ENCODE measurements at regions not wholly inside any gene's neighbourhood (a gene's known extent, or its start where the extent isn't known, plus 50 kb on each side); places are given as distances from the start of the nearest gene placed in this dataset.

DNA sequence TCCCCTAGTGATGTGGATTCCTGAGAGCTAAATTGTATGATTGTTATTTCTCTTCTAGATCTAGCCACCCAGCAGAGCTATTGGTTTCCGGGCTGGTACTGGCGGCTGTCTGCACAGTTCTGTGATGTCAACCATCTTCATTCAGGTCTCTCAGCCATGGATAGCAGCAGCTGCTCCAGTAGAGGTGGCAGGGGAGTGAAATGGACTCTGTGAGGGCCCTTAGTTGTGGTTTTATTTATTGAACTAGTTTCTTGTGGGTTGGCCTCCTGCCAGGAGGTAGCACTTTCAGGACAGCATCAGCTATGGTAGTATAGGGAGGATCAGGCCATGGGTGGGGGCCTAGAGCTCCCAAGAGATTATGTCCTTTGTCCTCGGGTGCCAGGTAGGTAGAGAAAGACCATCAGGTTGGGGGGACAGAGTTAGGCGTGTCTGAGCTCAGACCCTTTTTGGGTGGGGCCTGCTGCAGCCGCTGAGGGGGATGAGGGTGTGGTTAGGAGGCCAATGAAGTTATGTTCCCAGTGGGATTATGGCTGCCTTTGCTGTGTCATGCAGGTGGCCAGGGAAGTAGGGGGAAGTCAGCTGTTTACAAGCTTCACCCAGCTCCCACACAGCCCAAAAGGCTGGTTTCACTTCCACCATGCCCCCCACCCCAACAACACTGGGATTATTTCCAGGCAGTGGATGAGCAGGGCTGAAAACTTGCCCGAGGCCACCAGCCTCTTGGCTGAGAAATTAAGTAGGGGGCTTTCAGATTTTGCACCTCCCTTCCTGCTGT, 55.1 kb upstream of the RGS4 start:
- no peak for DNase-seq (ENCODE audit: low read depth, low spot score)

GRCh38 chr1:163006051-163006834, 62.9 kb upstream of the RGS4 start:
- no peak for DNase-seq (ENCODE audit: low read depth, low spot score)

GRCh38 chr1:162997499-162998285, 71.5 kb upstream of the RGS4 start:
- no peak for DNase-seq (ENCODE audit: low read depth, low spot score)

- no peak for DNase-seq (ENCODE audit: low read depth, low spot score)
Observed at GRCh38 chr1:162996261-162996660, 72.9 kb upstream of the RGS4 start.

DNA sequence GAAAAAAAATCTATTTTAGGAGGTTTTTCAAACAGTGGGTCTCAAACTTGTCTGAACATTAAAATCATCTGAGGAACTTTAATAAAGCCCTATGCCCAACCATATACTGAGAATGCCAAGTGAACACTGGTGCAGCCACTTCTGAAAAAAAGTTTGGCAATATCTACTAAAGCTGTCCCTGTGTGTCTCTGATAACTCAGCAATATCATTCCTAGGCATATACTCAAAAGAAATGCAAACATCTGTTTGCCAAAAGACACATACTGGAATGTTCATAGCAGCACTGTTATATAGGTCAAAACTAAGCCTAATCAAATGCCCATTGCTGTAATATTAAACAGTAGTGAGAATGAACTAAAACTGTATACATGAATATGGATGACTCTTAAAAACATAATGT, 74.2 kb upstream of the RGS4 start:
- DNase-seq (ENCODE audit: low read depth, low spot score) = no peak

DNA sequence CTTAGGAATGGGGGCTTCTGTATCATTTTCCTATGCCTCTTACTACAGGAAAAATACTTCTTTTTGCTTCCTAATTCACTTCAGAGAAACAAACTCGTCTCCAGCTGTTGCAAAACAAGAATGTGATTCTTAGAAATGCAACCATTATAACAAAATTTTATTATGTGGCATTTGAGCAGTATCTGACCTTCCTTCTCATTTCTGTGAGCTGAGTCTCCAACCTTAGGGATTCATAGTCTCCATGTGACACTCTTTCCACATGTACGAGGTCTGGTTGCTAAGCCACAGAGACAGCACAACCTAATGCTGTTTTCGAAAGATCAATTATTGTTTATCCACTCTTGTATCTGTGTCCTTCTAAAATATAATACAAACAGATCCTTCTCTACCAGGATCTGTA, 75.3 kb upstream of the RGS4 start:
- DNase-seq (ENCODE audit: low read depth, low spot score) = no peak

- no peak for DNase-seq (ENCODE audit: low read depth, low spot score)
Observed at GRCh38 chr1:162992945-162993344, 76.2 kb upstream of the RGS4 start.

- DNase-seq (ENCODE audit: low read depth, low spot score) = no peak
Observed at GRCh38 chr1:162991444-162991843, 77.7 kb upstream of the RGS4 start.

DNA sequence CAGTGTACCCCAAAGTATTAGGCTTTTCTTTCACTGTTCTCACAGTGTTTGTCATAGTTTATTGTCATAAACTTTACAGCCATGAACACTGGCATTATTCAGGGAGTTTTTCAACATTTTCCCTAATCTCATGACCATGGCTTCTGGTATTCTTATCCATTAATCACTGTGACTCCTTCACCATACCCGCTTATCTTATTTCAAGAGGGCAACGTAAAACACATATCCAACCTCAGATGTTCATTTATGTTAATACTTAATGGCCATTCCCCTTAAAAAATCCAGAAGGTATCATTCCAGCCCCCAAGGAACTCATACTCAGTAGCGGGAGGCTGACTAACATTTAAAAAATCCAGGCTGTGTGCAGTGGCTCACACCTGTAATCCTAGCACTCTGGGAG, 78.5 kb upstream of the RGS4 start:
- DNase-seq (ENCODE audit: low read depth, low spot score) = no peak

- DNase-seq (ENCODE audit: low read depth, low spot score) = no peak
Observed at GRCh38 chr1:162988869-162989268, 80.3 kb upstream of the RGS4 start.

GRCh38 chr1:162987866-162988265, 81.3 kb upstream of the RGS4 start:
- no peak for DNase-seq (ENCODE audit: low read depth, low spot score)

DNA sequence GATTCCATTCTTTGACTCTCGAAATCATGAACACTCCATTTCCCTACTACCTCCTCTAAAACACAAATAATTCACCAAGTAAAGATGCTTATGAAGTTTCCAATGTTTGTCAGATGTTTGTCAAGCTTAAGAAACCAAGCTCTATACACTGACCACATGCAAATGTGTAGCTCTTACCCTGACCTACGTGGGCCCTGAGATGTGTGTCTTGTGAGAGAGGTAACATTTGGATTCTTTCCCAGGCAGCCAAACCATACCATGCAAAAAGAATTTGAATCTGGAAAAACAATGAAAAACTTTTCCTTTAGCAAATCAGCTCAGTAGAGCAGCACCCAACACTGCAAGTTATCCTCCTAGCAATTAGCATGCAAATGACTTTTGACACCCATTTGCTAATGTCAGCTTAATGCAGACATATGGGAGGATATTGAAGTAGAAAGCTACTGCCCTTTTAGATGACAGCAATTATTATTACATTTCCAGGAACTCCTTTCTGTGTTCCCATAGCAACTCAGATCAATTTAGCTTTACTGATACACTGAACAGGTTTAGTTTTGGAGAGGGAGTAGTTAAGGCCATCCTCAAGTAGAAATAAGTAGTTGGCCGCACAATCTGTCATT, 83.2 kb upstream of the RGS4 start:
- no peak for DNase-seq (ENCODE audit: low read depth, low spot score)

DNA sequence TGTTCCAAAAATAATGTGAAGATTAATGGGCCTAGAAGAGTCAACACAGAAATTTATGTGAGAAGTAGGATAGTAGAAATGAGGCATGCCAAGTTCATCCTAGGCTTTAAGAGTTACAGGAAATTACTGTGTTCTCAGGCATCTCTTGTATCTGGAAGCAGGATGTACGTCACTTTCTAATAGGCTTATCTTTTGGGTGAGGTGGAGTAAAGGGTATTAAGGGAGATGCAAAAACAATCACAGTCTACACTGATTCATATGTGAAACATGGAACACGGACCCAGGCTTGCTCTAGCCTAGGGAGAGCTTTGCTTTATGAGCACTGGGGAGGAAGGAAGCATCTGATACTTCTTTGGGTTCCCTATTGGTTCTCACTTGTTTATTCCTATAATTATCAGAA, 84.5 kb upstream of the RGS4 start:
- DNase-seq (ENCODE audit: low read depth, low spot score) = no peak

DNA sequence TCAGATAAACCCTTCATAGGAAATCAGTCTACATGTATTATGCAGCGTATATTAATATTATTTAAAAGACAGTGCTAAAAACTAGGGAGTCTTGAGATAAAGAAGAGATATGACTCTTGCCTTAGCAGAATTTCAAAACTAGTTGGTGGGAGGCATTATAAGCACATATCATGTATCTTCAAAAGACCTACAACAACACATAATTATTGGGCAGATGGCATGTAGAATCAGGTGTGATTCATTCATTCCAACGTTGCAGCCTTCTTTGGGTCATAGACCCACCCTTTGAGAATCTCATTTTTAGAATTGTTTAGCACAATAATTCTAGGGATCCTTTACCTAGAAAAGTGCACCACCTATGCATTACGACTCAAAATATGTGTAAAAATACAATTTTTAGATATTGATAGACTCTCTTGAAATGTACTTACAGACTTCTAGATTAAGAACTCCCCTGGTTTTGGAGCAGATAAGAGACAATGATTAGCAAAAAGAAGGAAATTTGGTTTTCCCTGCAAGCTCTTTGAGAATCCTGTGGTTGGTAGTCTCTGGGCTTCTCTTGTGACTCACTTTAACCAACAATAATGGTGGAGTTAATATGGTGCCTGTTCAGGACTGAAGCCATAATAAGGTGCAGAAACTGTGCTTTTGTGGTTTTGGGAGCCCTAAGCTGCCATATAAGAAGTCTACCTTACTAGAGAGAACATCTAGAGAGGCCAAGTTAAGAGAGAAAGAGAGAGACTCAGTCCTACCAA, 85.3 kb upstream of the RGS4 start:
- no peak for DNase-seq (ENCODE audit: low read depth, low spot score)

DNA sequence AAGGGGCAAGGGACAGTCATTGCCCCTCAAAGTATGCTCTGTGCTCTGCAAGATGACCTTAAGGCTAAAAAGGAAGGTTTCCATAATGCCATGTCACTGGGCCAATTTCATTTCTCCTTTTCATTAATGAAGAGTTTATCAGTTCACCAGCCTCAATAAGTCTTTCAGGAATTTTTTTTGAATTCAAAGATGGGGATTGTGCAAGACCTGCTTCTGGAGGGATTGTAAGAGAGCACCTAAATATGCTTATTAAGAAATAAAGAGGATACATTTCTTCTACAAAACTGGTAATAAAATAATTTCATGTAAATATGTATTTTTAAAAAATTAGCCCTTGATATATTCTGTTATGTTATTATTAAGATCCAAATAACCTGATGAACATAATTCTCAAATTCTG, 86.8 kb upstream of the RGS4 start:
- no peak for DNase-seq (ENCODE audit: low read depth, low spot score)

DNA sequence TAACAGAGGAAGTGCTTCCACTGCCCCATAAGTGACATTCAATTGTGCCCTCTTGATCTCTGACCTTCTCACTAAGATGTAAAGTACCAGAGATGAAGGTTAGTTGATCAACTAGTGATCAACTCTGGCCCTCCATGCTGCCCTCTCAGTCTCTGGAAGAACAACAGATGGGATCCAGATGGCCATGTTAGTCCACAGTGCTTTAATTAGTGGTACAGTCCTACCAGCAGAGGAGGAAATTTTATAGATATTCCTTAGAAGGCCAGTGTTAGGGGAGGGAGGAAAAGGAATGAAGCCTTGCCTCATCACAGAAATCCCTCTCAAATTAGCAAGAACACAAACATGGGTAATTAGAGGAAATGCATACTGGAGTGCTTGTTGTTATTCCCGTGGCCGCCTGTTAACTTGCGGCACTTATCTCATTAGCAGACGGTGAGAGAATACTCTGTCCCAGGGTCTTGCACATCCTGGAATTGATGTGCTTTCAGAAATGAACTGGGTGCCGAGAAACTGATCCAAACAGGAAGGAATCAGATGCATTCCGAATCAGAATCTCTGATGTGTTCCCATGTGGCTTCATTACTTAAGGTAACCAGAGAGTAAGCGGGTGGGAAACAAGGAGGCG, 91.1 kb upstream of the RGS4 start:
- DNase-seq (ENCODE audit: low read depth, low spot score) = no peak

GRCh38 chr1:162976628-162977027, 92.5 kb upstream of the RGS4 start:
- no peak for DNase-seq (ENCODE audit: low read depth, low spot score)

GRCh38 chr1:162974810-162975209, 94.4 kb upstream of the RGS4 start:
- DNase-seq (ENCODE audit: low read depth, low spot score) = no peak

DNA sequence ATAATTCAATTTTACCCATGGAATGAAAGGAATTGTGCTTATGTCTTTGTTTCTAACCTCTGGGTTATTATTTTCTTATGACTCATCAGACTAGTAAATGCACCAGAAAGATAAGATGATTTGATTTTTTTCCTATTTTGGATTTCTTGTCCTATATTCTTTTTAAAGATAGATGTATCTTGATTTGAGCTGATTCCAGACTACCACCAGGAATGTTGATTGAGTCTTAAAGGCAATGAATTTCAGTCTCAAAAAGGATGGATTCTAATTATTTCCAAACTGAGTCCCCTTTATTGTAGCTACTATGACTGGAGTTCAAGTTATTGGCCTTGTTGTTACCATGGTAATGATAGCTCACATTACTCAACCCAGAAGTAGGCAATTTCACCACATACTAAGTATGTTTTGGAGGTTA, 95.8 kb upstream of the RGS4 start:
- peak; percentile 33 for DNase-seq (ENCODE audit: low read depth, low spot score)

DNA sequence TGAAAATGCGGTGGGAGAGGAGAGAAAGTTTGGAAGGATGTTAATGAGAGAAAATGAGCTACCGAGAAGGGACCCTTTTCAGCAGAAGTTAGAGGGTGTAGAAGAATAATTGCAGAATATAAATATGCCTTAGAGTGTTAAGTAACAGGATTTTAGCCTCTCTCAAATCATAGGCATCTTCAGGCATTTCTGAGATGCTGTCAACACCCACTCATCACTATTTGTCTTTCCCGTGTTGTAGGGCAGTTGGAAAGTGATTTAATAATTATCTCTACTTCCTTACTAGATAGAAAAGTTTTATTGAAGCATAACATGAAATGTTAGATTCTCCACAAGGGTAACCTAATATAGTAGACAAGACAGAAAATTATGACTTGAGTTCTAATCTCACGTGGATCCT, 96.4 kb upstream of the RGS4 start:
- DNase-seq (ENCODE audit: low read depth, low spot score) = no peak

DNA sequence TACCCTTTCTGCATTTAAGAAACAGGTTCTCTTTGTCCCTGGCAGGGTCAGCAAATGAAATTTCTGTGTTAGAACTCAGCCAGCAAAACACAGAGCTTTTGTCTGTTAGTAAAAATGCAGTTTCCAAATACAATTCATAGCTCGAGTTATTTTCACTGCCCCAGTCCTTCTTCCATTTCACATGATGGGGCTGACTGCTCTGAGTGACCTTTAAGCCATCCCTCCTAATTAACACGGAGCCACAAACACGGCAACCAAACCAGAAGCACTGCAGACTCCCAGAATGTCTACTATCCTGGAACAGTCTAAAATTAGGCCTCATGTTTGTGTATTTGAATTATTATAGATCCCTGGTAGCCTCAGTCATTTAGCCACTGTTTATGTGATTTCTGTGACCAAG, 99.1 kb upstream of the RGS4 start:
- DNase-seq (ENCODE audit: low read depth, low spot score) = no peak
